ENCODE measurements at regions not wholly inside any gene's neighbourhood (a gene's known extent, or its start where the extent isn't known, plus 50 kb on each side); places are given as distances from the start of the nearest gene placed in this dataset.

DNA sequence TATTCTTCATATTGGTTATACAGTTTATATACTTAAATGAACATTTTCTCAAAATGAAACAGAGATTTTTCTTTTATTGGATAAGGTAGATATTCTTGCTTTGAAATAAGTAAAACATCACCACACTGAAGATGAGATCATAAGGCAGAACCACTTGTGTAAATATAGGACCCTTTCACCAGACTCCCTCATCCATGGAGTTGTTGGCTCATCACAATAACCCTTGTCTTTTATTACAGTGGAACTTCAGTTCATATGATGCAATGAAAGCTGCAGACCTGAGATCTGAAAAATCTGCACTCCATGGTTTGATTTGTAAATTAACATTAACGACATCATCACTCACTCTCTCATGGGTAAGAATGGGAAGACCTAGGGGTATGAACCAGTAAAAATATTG lies 51.9 kb upstream of the DBX2 start:
- TF ChIP-seq, protein P1, sequence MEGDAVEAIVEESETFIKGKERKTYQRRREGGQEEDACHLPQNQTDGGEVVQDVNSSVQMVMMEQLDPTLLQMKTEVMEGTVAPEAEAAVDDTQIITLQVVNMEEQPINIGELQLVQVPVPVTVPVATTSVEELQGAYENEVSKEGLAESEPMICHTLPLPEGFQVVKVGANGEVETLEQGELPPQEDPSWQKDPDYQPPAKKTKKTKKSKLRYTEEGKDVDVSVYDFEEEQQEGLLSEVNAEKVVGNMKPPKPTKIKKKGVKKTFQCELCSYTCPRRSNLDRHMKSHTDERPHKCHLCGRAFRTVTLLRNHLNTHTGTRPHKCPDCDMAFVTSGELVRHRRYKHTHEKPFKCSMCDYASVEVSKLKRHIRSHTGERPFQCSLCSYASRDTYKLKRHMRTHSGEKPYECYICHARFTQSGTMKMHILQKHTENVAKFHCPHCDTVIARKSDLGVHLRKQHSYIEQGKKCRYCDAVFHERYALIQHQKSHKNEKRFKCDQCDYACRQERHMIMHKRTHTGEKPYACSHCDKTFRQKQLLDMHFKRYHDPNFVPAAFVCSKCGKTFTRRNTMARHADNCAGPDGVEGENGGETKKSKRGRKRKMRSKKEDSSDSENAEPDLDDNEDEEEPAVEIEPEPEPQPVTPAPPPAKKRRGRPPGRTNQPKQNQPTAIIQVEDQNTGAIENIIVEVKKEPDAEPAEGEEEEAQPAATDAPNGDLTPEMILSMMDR (conservative IDR thresholded peaks at IDR 0.05), result no peak
- H3K27ac ChIP-seq, result no peak overlapping the region

- no peak overlapping the region for H3K27ac ChIP-seq
- TF ChIP-seq, protein P1 (conservative IDR thresholded peaks at IDR 0.05), result no peak
Observed at GRCh38 chr12:45105996-45106395, 55.1 kb upstream of the DBX2 start.

- TF ChIP-seq, protein P1 (conservative IDR thresholded peaks at IDR 0.05), result no peak
- H3K27ac ChIP-seq, result no peak overlapping the region
Observed at GRCh38 chr12:45112306-45112705, 61.4 kb upstream of the DBX2 start.

GRCh38 chr12:45121224-45121623 lies 70.3 kb upstream of the DBX2 start:
- TF ChIP-seq, protein P1 (conservative IDR thresholded peaks at IDR 0.05), result peak; percentile 42
- no peak overlapping the region for H3K27ac ChIP-seq

- TF ChIP-seq, protein P1 (conservative IDR thresholded peaks at IDR 0.05), result peak; percentile 89
- H3K27ac ChIP-seq, result no peak overlapping the region
Observed at GRCh38 chr12:45122768-45123380, 72.0 kb upstream of the DBX2 start.

DNA sequence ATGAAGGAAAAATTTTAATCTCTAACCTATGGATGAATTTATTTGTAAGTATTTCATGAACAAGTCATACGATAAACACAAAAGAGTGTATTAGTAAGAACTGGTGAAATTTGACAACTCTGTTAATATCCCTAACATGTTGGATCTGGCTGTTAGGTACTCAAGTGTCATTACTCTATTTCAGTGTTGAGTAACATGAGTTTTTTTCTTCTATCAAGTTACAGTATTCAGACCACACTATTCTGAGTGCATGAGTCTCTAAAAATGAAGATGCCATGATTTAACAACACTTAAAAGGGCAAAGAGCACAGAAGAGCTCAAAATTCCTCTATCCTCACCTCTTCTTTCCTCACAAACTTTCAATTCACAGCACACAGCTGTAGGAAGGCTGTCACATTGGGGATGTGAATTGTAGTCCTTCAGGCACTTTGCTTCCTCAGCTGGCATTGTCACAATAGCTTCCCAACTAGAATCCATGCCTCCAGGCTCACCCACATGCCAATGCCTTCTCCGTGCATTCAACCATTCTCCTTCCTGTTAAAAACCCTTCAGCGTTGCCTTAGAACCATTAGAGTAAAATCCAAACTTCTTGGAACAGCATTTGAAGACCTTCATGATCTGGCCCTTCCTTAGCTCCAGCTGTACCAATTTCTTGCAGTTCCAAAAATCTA lies 73.7 kb upstream of the DBX2 start:
- no peak overlapping the region for H3K27ac ChIP-seq
- TF ChIP-seq, protein P1 (conservative IDR thresholded peaks at IDR 0.05), result no peak

- TF ChIP-seq, protein P1 (conservative IDR thresholded peaks at IDR 0.05), result no peak
- H3K27ac ChIP-seq, result no peak overlapping the region
Observed at GRCh38 chr12:45125997-45126396, 75.1 kb upstream of the DBX2 start.

Data from VCaP (cell line).